Activated CD8-positive, alpha-beta T cell treated with anti-CD3 and anti-CD28 coated beads, Interleukin-2, amount 10 ng/mL, durations not matched to agents 7 days and 5 days (primary cell): ENCODE measurements at regions not wholly inside any gene's neighbourhood (a gene's known extent, or its start where the extent isn't known, plus 50 kb on each side); places are given as distances from the start of the nearest gene placed in this dataset.

Source experiments
- ATAC-seq: fragments of 150-1000 bp; cut with Tn5 transposase; one replicate; pipeline ENCODE4 v1.10.0; 2021; ENCODE audit warnings: moderate library complexity
- CTCF ChIA-PET: fragments of 350-600 bp; sonication (Branson Sonifier 250); formaldehyde crosslinking; loops from one replicate; lab custom pipeline; 2021; ENCODE audit warnings: antibody characterized with exemption; lab: Charles Lee
- POLR2A ChIA-PET: fragments of 350-600 bp; sonication (Branson Sonifier 250); formaldehyde crosslinking; loops from one replicate; lab custom pipeline; 2021; ENCODE audit warnings: antibody characterized with exemption; lab: Charles Lee
- DNase-seq: peaks from one replicate; pipeline ENCODE4 v3.0.0-alpha.2; 2020
- H3K27ac Mint-ChIP-seq: one replicate; pipeline ENCODE4 v1.8.0; 2021; ENCODE audit warnings: mild to moderate bottlenecking, mixed read lengths
- H3K27me3 Mint-ChIP-seq: one replicate; pipeline ENCODE4 v1.8.0; 2021; ENCODE audit warnings: low read depth, mixed read lengths
- H3K36me3 Mint-ChIP-seq: one replicate; pipeline ENCODE4 v1.8.0; 2021; ENCODE audit warnings: low read depth, mixed read lengths
- H3K4me1 Mint-ChIP-seq: one replicate; pipeline ENCODE4 v1.8.0; 2021; ENCODE audit warnings: low read depth, mixed read lengths
- H3K4me3 Mint-ChIP-seq: one replicate; pipeline ENCODE4 v1.8.0; 2021; ENCODE audit warnings: mild to moderate bottlenecking, mixed read lengths
- H3K9me3 Mint-ChIP-seq: one replicate; pipeline ENCODE4 v1.8.0; 2022; ENCODE audit warnings: mixed read lengths; ENCODE audit not compliant: insufficient read depth

DNA sequence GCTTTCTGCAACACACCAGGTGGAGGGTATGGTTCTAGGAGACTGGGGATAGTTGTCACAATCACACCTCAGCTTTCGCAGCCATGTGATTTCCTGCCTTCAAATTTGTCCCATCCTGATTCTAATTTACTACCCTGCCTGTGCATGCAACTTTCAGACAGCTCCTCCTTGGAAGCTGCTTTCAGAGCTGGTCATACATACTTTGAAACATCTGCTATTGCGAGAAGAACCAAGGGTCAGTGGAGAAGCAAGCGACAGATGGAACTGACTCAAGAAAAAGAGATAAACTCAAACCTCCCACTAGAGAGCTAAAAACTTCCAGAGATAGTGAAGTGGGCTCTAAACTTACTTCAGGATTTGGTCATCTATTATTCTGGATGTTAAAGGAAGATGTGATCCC, 381.7 kb upstream of the FGF13 start:
- H3K27me3 Mint-ChIP-seq = no peaks in the 10 kb centered on the region
- ChIA-PET POLR2A (no interaction called here), CTCF (no interaction called here)
- no peaks in the 10 kb centered on the region for H3K36me3 Mint-ChIP-seq
- H3K9me3 Mint-ChIP-seq = no peaks in the 10 kb centered on the region
- DNase-seq (no peak), ATAC-seq (no peak)
- no peak overlapping the region for H3K27ac Mint-ChIP-seq
- H3K4me1 Mint-ChIP-seq = no peaks in the 10 kb centered on the region
- no peak overlapping the region for H3K4me3 Mint-ChIP-seq

DNA sequence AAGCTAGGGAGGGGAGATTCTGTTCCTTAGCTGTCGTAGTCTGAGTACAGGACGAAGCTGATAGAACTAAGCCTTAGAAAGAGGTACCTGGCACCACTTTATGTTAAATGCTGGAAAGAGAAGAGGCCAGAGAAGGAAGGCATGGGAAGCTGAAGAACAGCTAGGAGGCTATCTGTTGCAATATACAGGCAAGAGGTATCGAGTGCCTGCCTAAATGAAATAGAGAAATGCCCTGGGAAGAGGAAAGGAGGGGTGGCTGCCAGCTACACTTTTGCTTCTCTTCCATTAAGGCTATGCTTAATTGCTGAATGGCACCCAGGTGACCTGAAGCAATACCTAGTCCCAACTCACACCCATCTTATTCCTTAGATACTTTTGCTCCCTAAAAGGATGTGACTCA, 380.4 kb upstream of the FGF13 start:
- DNase-seq (no peak), ATAC-seq (no peak)
- POLR2A ChIA-PET = no interaction called here
- Mint-ChIP-seq H3K27ac (no peak overlapping the region), H3K9me3 (no peaks in the 10 kb centered on the region), H3K4me1 (no peaks in the 10 kb centered on the region), H3K36me3 (no peaks in the 10 kb centered on the region), H3K27me3 (no peaks in the 10 kb centered on the region), H3K4me3 (no peak overlapping the region)
- CTCF ChIA-PET = no interaction called here

DNA sequence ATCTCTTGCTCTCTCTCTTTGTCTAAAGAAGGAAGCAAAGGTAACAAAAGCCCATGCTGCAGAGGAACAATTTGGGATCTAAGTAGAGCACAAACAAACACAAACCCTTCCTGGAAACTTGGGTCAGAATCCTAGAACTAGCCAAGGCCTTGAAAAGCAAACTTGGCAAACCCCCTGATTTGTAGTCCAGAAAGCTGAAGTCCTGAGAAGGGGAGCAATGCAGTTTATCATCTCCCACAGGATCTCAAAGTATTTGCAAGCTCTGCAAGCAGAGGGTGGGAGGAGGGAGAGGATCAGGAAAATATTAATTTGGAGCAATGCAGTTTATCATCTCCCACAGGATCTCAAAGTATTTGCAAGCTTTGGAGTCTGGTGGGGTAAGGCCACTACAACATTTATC, 379.5 kb upstream of the FGF13 start:
- H3K4me1 Mint-ChIP-seq = no peaks in the 10 kb centered on the region
- ChIA-PET POLR2A (no interaction called here), CTCF (no interaction called here)
- no peaks in the 10 kb centered on the region for H3K27me3 Mint-ChIP-seq
- no peaks in the 10 kb centered on the region for H3K9me3 Mint-ChIP-seq
- DNase-seq (no peak), ATAC-seq (no peak)
- H3K27ac Mint-ChIP-seq = no peak overlapping the region
- no peaks in the 10 kb centered on the region for H3K36me3 Mint-ChIP-seq
- no peak overlapping the region for H3K4me3 Mint-ChIP-seq

DNA sequence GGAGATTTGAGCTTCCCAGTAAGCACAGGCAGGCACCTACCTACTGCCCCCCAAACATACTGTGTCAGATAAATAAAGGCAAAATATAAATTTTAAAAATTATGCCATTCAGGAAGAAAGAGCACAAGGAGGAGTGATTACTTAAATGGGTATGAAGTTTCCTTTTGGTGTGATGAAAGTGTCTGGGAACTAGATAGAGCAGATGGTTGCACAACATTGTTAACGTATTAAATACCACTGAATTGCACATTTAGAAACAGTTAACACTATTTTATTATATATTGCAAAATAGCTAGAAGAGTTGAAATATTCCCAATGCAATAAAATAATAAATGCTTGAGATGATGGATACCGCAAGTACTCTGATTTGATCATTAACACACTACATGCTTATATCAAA, 374.7 kb upstream of the FGF13 start:
- Mint-ChIP-seq H3K4me1 (no peaks in the 10 kb centered on the region), H3K27ac (no peak overlapping the region), H3K4me3 (no peak overlapping the region), H3K9me3 (no peaks in the 10 kb centered on the region), H3K27me3 (no peaks in the 10 kb centered on the region), H3K36me3 (no peaks in the 10 kb centered on the region)
- POLR2A ChIA-PET = no interaction called here
- CTCF ChIA-PET = no interaction called here
- DNase-seq (no peak), ATAC-seq (no peak)

DNA sequence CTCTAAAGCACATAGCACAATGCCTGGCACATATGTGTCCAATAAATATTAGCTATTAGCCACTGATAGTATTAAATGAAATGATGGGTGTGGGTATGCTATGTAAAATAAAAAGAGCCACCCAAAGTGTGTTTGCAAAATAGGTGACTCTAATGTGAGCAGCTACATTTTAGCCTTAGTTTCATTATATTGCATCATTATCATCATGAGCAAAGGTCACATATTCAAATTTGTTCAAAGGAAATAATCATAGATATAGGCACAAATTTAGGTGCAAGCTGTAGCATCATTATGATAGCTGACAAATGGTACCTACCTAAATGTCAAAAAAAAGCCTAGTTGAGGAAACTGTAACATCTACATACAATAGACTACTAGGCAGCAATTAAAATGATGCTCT, 373.9 kb upstream of the FGF13 start:
- Mint-ChIP-seq H3K4me1 (no peaks in the 10 kb centered on the region), H3K27me3 (no peaks in the 10 kb centered on the region), H3K4me3 (no peak overlapping the region), H3K27ac (no peak overlapping the region), H3K36me3 (no peaks in the 10 kb centered on the region), H3K9me3 (no peaks in the 10 kb centered on the region)
- DNase-seq (no peak), ATAC-seq (no peak)
- POLR2A ChIA-PET = no interaction called here
- CTCF ChIA-PET = no interaction called here

DNA sequence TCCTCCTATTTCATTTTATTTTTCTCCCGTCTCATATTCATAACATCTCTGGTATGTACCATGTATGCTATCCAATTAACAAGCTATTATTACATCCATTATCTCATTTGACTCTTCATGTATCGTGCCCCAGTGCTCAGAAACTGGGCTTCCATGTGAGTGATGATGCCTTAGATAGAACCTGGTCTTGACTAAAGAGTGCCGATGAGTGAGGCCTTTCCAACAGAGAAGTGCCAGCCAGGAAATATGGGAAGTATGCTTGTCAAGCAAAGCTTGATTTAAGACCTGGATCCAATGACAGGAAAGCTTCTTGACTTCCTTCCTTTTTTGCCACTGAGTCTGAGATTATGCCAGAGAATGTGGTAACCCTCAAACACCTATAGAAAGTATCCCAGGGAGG, 371.7 kb upstream of the FGF13 start:
- CTCF ChIA-PET = no interaction called here
- ATAC-seq (no peak), DNase-seq (no peak)
- no peaks in the 10 kb centered on the region for H3K27me3 Mint-ChIP-seq
- no peak overlapping the region for H3K4me3 Mint-ChIP-seq
- POLR2A ChIA-PET = no interaction called here
- H3K36me3 Mint-ChIP-seq = no peaks in the 10 kb centered on the region
- H3K9me3 Mint-ChIP-seq = no peaks in the 10 kb centered on the region
- H3K4me1 Mint-ChIP-seq = no peaks in the 10 kb centered on the region
- no peak overlapping the region for H3K27ac Mint-ChIP-seq

DNA sequence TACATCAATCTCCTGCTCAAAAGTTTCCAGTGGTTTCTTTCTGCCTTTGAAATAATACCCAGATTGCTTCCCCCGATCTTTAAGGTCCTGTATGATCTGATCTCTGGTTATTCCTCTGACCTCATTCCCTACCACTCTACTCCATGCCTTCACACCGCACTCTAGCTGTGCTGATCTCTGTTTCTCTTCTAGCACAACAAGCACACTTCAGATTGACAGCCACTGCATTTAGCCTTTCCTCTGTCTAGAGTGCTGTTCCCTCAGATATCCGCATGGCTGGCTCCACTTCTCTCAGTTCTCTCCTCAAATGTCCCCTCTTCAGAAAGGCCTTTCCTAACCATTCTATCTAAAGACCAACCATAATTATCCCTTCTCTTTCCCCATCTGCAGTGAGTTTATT, 370.4 kb upstream of the FGF13 start:
- H3K4me3 Mint-ChIP-seq = no peak overlapping the region
- H3K9me3 Mint-ChIP-seq = no peaks in the 10 kb centered on the region
- POLR2A ChIA-PET = no interaction called here
- DNase-seq (no peak), ATAC-seq (no peak)
- no peaks in the 10 kb centered on the region for H3K36me3 Mint-ChIP-seq
- H3K27me3 Mint-ChIP-seq = no peaks in the 10 kb centered on the region
- no peak overlapping the region for H3K27ac Mint-ChIP-seq
- CTCF ChIA-PET = no interaction called here
- H3K4me1 Mint-ChIP-seq = no peaks in the 10 kb centered on the region

DNA sequence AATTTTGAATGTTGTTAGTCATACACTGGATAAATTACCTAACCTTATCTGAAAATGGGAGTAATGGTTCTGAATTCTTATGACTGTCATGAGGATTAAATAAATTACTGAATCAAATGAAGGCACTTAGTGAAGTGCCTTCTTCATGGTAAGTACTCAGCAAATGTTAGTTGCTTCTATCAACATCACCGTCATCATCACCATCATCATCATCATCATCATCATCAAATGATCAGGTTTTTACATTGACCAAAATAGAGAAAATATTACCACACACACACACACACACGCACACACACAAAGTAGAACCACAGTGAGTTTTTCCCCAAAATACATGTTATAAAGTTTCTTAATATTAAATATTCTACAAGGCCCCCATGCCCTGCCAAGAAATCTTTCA, 368.3 kb upstream of the FGF13 start:
- POLR2A ChIA-PET = no interaction called here
- DNase-seq = no peak
- H3K27ac Mint-ChIP-seq = no peak overlapping the region
- H3K4me3 Mint-ChIP-seq = no peak overlapping the region
- CTCF ChIA-PET = no interaction called here
- H3K9me3 Mint-ChIP-seq = no peaks in the 10 kb centered on the region
- H3K27me3 Mint-ChIP-seq = no peaks in the 10 kb centered on the region
- H3K36me3 Mint-ChIP-seq = no peaks in the 10 kb centered on the region
- no peaks in the 10 kb centered on the region for H3K4me1 Mint-ChIP-seq
- ATAC-seq = no peak

DNA sequence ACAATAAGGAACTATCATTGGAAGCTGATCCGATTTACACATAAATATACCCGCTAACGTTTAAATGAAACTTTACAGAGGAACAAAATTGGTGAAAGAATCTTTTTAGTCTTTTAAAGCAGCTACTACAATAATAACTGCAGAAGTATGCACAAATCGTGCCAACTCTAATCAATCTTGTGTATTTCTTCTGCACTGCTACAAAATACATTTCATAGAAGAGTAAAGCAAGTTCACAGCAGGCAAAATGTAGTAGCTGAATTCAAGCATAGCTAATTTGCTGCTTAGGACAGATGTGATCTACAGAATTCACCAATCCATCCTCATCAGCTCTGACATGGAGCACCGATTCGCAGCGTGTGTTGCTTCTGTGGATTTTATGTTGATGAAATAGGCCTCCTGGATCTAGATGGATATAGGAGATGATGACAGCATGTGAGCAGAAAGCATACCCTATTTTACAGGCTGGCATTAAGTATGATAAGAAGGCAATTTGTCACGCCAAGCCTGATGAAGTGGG, 367.3 kb upstream of the FGF13 start:
- DNase-seq (no peak), ATAC-seq (no peak)
- CTCF ChIA-PET = no interaction called here
- Mint-ChIP-seq H3K36me3 (no peaks in the 10 kb centered on the region), H3K4me3 (no peak overlapping the region), H3K27ac (no peak overlapping the region), H3K4me1 (no peaks in the 10 kb centered on the region), H3K9me3 (no peaks in the 10 kb centered on the region), H3K27me3 (no peaks in the 10 kb centered on the region)
- POLR2A ChIA-PET = no interaction called here

DNA sequence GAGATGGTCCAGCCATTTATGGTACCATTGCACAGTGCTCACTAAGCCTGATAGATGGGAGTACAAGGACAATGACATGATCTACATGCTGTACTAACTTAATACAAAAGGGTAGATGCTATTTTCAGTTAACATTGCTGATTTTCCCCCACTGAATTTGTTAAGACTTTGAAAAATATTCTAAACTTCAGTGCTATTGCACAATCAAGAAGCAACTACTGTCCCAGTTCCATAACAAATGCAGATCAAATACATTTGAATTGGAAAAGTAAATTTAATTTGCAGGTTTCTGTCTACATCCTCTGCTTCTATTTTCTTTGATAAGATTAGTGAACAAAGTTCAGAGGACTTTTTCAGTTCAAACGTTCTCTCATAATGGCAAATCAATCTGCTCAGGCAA, 366.8 kb upstream of the FGF13 start:
- ATAC-seq (no peak), DNase-seq (no peak)
- Mint-ChIP-seq H3K9me3 (no peaks in the 10 kb centered on the region), H3K4me1 (no peaks in the 10 kb centered on the region), H3K4me3 (no peak overlapping the region), H3K27me3 (no peaks in the 10 kb centered on the region), H3K36me3 (no peaks in the 10 kb centered on the region), H3K27ac (no peak overlapping the region)
- ChIA-PET CTCF (no interaction called here), POLR2A (no interaction called here)

DNA sequence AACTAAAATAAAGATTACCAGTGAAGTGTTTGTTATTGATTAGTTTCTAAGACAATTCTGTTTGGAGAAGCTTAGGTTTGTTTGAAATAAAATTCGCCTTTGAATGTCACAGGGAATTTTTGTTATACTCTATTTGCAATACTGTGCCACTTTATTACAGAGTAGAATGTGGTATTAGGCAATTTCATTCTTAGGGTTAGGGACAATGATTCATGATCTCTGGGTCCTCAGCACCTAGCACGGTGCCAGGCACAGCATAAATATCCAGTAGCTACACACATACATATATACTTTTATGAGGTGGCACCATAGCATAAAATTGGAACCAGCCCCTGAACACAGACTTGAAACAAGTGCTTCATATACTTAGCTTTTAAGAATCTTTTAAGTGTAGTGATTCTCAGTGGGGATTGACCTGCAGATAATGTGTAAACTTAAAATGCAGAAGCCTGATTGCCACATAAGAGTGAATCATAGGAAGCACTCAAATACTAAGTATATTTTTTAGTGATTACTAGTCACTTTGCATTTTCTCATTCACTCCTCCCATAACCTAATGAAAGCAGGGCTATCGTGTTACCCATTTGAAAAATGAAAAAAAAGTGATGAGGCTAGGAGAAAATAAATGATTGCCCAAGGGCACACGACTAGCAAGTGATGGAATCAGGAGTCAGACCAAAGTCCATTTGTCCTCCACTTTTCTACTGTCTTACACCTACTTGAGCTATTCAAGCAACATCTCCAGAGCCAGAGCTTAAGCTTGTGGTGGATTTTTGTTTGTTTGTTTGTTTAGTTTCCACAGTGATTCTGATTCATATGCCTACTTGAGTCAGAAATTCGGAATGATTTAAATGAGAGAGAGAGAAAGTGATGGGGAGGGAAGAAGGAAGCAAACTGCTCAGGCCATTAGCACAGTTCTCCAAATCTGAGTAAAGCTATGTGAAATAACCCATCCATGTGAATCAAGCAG, 366.0 kb upstream of the FGF13 start:
- POLR2A ChIA-PET = no interaction called here
- DNase-seq = no peak
- no peaks in the 10 kb centered on the region for H3K4me1 Mint-ChIP-seq

DNA sequence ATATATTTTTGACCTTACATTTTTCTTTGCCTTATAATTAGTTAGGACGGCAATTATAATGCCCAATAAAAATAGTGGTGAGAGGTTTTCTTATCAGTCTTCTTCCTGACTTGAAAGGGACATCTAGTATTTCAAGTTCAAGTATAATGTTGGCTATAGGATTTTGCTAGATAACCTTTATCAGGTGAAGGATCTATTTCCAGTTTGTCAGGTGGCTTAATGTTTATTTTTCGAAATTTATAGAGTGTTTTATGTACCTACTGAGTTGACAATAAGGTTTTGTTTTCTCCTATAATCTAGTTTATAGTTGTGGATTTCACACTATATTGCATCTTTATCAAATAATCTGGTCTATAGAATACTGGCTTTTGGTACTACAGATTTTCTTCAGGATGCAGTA, 351.8 kb upstream of the FGF13 start:
- Mint-ChIP-seq H3K36me3 (no peaks in the 10 kb centered on the region), H3K9me3 (no peaks in the 10 kb centered on the region), H3K4me3 (no peak overlapping the region), H3K27ac (no peak overlapping the region), H3K4me1 (no peaks in the 10 kb centered on the region), H3K27me3 (no peaks in the 10 kb centered on the region)
- POLR2A ChIA-PET = no interaction called here
- CTCF ChIA-PET = no interaction called here
- ATAC-seq (no peak), DNase-seq (no peak)

More for the DNA sequence above, 366.0 kb upstream of the FGF13 start:
- Mint-ChIP-seq H3K27me3 (no peaks in the 10 kb centered on the region), H3K4me3 (no peak overlapping the region), H3K36me3 (no peaks in the 10 kb centered on the region), H3K9me3 (no peaks in the 10 kb centered on the region), H3K27ac (no peak overlapping the region)
- ATAC-seq = no peak
- CTCF ChIA-PET = no interaction called here
